SK-N-SH treated with all-trans-retinoic acid at 6 μM for 48 hours (cell line): ENCODE measurements at regions not wholly inside any gene's neighbourhood (a gene's known extent, or its start where the extent isn't known, plus 50 kb on each side); places are given as distances from the start of the nearest gene placed in this dataset.

Source experiments
- ARNTL ChIP-seq: fragments of 450-650 bp; formaldehyde crosslinking; IDR thresholded peaks from 2 replicates; pipeline ENCODE4 v1.5.0; 2020; ENCODE audit warnings: low read depth, mild to moderate bottlenecking, moderate library complexity, borderline replicate concordance
- BACH2 ChIP-seq: fragments of 250-450 bp; sonication (Bioruptor Pico); IDR thresholded peaks from 2 replicates; pipeline ENCODE4 v1.9.0; 2021; ENCODE audit warnings: mild to moderate bottlenecking, borderline replicate concordance
- ESRRG ChIP-seq: fragments of 250-450 bp; sonication (Bioruptor Pico); IDR thresholded peaks from 2 replicates; pipeline ENCODE4 v1.6.1; 2021; ENCODE audit warnings: mild to moderate bottlenecking
- TCF4 ChIP-seq: fragments of 250-450 bp; sonication (Bioruptor Pico); IDR thresholded peaks from 2 replicates; pipeline ENCODE4 v1.8.0; 2021; ENCODE audit warnings: mild to moderate bottlenecking, moderate library complexity, borderline replicate concordance
- ZC3H10 ChIP-seq: fragments of 250-450 bp; sonication (Bioruptor Pico); IDR thresholded peaks from 2 replicates; pipeline ENCODE4 v1.5.1; 2021; ENCODE audit warnings: mild to moderate bottlenecking, moderate library complexity
- ZFP3 ChIP-seq: fragments of 250-450 bp; sonication (Bioruptor Pico); IDR thresholded peaks from 2 replicates; pipeline ENCODE4 v1.5.0; 2020; ENCODE audit warnings: mild to moderate bottlenecking, moderate library complexity
- ZNF70 ChIP-seq: fragments of 450-650 bp; formaldehyde crosslinking; IDR thresholded peaks from 2 replicates; pipeline ENCODE4 v1.5.0; 2020; ENCODE audit warnings: mild to moderate bottlenecking, moderate library complexity
- TF ChIP-seq, protein P1 (sequence below): fragments of 250-450 bp; sonication (Bioruptor Pico); IDR thresholded peaks from 2 replicates; pipeline ENCODE4 v1.5.1; 2020; ENCODE audit warnings: low read depth, mild to moderate bottlenecking, moderate library complexity

DNA sequence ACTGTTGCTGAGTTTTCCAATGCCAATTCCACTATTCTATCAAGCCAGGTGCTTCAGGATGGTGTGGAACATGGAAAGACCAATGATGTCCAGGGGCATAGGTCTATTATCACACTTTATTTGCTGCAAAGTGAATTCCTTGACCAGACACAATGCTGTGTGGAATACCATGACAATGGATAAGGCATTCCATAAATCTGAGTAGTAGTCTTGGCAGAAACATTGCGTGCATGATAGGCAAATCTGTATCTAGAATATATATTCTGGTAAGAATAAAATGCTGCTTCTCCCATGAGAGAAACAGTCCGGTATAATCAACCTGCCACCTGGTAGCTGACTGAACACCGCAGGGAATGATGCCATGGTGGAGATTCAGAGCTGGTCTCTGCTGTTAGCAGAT, 70.0 kb upstream of the ALDH1A3 start:
- TF ChIP-seq ESRRG (CRISPR knock-in tag) = no peak
- TF ChIP-seq BACH2 (CRISPR knock-in tag) = no peak
- TF ChIP-seq, protein P1, sequence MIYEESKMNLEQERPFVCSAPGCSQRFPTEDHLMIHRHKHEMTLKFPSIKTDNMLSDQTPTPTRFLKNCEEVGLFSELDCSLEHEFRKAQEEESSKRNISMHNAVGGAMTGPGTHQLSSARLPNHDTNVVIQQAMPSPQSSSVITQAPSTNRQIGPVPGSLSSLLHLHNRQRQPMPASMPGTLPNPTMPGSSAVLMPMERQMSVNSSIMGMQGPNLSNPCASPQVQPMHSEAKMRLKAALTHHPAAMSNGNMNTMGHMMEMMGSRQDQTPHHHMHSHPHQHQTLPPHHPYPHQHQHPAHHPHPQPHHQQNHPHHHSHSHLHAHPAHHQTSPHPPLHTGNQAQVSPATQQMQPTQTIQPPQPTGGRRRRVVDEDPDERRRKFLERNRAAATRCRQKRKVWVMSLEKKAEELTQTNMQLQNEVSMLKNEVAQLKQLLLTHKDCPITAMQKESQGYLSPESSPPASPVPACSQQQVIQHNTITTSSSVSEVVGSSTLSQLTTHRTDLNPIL (CRISPR knock-in tag) = no peak
- TF ChIP-seq ZC3H10 (CRISPR knock-in tag) = no peak
- no peak for TF ChIP-seq TCF4 (CRISPR knock-in tag)
- TF ChIP-seq ARNTL (CRISPR knock-in tag) = no peak
- TF ChIP-seq ZNF70 (CRISPR knock-in tag) = no peak
- TF ChIP-seq ZFP3 (CRISPR knock-in tag) = no peak
